ENCODE measurements at regions not wholly inside any gene's neighbourhood (a gene's known extent, or its start where the extent isn't known, plus 50 kb on each side); places are given as distances from the start of the nearest gene placed in this dataset.
"Not testable (repeated sequence)": the region's sequence is repeated elsewhere in the genome, so short reads cannot be mapped to it uniquely, and the experiment has no call there.

DNA sequence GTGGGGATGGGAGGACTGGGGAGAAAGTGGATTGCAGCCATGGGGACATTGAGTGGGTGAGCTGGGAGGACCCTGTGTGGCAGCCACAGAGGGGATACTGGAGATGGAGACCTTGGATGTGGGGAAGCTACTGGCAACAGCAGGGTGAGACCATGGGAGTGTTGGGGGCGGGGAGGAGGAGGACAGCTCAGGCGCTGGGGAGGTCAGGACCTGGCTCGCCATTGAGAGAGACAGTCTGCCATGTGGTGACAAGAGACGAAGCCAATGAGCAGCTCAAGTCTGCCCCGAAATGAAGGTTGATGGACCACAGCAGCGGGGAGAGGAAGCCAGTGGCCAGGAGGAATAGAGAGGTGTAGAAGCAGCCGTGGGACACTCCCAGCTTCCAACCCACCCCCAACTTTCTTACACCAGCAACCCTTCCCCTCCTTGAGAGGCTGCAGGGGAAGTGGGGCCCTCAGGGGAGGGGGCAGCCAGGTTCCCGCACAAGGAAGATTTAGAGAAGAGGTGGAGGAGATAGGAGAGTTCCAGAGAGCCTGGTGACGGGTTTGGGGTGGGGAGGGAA is 118.1 kb downstream of the ASB7 start:
- no peak for DNase-seq (ENCODE audit: low read depth in 2 of 2)

DNA sequence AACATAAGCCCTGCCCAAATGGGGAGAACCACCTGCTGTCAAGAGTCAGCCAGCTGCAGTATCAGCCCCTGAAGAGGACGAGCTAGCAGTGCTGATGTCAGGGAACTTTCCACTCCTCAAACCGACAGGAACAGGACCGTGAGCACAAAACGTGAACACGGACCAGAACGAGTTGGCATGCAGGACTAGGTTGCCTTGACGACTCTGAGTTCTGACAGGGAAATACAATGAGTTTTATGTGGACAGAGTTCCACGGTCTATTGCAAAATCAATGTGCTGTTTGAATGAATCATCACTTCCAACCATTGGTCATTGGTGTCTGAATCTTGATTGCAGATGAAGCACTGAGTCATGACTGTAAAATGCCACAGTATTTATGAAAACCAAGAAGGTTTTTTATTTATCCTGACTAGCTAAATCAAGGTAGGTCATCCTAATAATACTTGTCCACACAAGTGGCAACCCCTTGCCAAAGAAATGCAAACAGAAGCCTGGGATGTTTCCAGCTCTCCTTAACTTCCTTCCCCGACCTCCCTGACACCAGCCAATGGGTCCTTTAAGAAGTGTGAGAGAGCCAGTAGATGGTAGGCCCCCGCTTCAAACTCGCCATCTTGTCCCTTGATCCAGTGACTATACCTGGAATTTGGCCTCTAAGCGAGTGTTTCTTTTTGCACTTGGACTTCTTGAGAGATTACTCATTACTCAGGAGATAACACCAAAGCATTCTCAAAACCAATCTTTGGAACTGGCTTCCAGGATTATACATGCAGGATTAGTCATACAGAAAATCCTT is 119.6 kb downstream of the ASB7 start:
- DNase-seq (ENCODE audit: low read depth in 2 of 2), result no peak

DNA sequence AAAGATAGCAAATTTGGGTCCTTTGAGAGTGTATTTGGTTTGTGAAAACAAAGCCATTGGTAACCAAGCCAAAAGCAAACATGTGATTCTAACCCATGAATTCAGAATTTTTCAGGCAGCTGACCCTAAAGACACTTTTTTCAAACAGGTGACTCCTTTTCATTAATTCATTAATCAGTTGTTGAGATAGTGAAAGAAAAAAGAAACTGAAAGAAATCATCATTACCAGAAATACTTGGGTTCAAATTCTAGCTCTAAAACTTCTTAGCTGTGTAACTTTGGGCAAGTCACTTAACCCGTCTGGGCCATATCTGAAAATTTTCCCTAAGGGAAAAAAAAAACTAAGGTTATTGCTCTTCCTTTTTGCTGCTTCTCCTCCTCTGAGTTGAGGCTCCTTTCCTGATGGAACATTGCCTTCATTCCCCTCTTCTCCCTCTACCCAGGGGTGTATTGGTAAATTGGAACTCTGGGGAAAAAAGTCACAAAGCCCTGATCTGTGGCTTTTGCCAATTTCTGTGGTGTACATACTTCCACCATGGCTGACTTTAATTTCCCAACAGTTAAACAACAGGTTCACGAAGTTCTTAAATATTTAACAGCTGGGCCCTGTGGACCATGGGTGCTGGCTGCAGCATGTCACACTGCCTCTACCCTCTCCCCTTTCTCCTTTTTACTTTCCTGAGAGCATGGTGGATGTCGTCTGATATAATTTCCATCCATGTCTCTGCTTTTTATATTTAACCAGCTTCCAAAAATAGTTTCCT is 120.3 kb downstream of the ASB7 start:
- no peak for DNase-seq (ENCODE audit: low read depth in 2 of 2)

DNA sequence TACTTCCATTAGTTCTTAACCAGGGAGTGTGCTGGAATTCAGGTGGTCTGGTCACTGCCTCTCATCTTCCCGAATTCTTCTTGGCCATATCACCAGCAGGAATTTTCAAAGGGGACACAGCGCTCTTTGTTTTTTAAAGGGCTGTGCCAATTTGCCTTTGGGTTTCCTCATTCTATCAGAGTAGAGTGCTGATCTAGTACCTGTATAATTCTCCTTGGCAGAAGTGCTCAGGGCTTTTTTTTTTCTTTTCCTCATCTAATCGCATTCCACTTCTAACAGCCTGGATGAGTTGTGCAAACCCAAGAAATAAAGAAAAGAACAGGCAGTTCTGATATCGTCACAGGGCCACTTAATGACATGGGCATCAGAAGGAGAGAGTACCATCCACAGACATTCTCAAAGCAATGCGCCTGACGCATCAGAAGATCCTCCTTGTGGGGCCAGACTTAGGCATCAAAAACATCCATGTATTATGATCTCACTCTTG is 121.0 kb downstream of the ASB7 start:
- DNase-seq (ENCODE audit: low read depth in 2 of 2), result no peak

DNA sequence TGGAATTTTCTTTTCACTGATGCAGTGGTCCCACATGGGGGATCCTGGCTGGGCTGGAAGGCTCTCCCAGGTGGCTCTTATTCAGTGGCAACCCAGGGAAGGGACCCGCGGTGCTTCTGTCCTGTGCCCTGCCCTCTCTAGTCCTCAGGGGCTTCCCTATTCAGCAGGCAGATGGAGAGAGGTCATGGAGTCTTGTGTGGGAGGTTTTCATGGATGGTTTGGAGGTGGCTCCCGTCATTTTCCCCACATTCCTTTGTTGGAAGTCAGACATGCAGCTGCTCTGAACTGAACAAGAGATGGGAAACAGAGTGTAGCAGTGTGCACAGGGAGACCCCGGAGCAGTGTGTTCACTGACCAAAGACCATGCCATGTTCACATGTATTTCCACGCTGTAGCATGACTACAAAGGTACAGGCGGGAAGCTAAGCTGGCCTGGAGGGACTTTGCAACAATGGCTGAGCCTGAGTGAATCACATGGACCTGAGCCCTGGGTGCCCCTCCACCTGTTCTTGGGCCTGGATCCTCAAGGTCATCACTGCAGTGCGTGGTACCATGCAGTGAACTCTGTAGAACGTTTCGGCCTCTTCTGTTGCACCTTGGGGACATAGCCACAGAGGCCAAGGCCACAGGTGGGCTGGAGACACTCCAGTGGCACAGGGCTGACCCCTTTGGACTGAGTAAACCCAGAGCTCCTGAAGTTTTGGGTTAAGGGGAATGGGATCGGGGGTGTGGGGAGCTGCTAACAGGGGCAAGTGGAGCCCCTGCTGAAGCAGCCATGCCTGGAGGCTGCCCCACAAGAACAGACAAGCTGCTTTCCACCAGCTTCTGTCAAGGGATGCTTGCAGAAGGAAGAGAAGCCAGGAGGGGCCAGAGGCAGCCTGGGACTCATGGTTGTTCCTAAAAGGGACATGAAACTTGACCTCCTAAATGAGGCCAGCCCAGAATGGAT is 123.0 kb downstream of the ASB7 start:
- DNase-seq (ENCODE audit: low read depth in 2 of 2), result no peak

DNA sequence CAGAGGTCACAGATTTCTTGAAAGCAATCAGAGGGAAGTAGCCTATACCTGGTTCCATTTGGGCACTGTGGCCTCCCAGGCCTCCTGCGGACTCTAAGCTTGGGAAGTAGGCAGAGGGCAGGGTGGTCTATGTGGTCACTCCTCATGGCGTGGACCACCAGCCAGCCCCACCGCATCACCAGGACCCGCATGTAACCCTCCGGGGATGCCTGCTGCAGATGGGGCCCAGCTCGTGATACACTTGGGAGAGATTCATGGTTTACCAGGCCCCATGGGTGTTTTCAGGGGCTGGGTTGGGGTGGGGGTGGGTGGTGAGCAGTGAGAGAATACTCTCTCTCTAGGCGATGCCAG is 123.7 kb downstream of the ASB7 start:
- no peak for DNase-seq (ENCODE audit: low read depth in 2 of 2)

DNA sequence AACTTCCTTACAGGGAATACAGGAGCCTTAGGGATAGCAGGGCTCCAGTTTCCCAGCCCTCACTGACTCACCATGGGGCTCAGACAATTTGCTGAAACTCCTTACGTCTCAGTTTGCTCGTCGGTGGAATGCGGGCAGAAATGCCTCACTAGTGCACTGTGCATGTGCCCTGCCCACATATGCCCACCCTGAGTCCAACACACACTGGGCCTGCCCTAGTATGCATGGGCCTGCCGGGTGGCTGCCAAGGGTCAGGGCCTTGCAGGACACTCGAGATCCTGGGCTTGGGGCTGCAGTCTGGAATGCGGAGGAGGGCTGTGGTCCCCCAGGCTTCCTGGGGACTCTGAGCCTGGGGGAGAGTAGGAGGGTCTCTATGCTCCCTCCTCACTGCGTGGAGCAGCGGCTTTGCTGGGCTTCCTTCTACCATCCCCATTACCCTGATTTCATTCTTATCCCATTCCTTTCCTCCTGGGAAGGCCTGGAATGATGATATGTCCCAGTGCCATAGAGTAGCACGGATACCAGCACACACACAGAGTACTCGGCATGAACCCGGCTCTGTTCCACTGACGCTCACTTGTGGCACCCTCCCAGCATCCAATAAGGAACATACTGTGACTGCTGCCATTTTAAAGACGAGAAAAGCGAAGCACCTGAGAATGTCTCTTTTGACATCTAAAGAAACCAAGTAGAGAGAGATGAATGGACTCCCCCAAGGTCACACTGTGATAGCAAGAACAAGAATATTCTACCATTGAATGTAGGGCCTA is 124.2 kb downstream of the ASB7 start:
- no peak for DNase-seq (ENCODE audit: low read depth in 2 of 2)

DNA sequence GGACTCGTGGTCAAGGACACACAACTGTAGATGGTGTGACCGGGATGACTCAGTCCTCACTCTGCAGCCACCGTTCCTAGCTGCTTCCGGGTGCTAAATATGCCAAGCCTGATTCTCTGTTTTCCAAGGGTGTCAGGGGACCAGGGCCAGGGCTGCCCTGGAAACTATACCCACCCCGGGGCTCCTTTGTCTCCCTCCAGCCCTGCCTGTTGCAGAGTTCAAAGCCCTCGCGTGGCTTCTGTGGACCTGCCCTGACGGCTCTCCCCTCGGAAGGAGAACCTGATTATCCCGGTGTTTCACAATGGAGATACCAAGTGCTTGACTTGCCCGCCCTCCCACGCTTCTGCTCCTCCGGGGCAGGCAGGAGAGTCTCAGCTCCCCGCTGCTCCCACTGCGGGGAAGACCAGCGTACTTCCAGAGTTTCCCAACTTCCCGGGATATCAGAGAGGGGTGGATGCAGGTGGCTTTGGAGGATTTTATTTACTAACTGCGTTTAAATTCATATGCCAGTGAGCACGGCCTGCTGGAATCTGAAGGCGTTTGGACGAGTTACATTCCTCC is 125.0 kb downstream of the ASB7 start:
- no peak for DNase-seq (ENCODE audit: low read depth in 2 of 2)

DNA sequence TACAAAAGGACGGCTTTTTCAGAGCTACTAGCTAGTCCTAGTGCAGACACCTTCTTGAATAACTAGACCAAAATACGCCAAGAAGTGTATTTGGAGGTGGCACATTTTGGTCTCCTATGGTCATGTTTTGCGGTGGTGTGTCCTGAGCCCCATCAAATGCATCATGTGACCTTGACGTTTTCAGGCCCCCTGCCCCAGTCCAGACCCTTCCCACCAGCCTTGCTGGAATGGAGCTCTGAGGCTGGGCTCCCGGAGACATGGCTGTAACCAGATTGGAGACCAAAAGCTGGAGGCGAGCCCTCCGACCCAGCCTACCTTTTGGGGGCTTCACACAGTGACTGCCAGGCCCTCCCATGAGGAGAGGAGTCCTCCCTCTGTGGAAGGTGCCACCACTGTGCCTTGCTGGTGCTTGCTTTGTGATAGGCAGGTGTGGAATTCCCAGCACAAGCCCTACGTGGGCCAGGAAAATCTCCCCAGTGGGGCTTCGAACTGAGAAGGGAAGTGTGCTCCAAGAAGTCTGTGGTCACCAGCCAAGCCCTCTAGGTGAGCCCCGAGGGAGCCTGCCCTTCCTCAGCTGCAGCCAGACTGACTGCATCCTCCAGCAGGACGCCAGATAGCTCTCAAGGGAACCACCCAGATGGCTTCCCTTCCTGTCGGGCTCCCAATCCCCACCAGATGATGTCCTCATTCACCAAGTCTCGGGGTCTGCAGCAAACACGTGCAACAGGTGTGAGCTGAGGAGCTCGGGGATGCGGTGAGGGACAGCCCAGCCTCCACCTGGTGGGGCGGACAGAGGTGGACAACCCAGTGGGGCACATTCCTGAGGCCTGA is 126.2 kb downstream of the ASB7 start:
- no peak for DNase-seq (ENCODE audit: low read depth in 2 of 2)

DNA sequence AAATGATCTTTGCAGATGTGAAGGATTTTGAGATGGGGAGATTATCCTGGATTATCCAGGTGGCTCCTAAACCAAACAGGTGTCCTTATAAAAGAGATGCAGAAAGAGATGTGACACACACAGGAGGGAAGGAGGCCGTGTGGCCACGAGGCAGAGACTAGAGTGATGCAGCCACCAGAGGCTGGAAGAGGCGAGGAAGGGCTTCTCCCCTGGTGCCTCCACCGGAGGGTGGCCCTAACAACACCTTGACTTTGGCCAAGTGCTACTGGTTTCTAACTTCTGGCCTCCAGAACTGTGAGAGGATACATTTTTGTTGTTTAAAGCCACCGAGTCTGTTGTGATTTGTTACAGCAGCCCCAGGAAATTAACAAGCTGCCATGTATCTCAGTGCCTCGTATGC is 127.1 kb downstream of the ASB7 start:
- no peak for DNase-seq (ENCODE audit: low read depth in 2 of 2)

DNA sequence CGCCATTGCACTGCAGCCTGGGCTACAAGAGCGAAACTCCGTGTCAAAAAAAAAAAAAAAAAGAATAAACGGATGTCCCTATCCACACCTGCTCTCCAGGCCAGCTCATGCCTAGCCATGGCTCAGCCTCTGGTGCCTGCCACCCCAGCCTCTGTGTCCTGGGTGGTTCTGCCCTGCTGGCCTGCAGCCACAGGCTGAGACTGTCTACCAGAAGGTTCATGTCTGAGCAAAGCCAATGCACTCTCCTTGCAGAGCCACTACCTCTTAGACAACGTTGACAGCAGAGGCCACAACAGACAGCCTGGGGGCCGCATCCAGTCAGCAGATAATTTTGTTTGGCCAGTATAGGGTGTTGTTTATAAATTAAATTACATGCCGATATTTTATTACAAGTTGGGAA is 127.7 kb downstream of the ASB7 start:
- no peak for DNase-seq (ENCODE audit: low read depth in 2 of 2)

DNA sequence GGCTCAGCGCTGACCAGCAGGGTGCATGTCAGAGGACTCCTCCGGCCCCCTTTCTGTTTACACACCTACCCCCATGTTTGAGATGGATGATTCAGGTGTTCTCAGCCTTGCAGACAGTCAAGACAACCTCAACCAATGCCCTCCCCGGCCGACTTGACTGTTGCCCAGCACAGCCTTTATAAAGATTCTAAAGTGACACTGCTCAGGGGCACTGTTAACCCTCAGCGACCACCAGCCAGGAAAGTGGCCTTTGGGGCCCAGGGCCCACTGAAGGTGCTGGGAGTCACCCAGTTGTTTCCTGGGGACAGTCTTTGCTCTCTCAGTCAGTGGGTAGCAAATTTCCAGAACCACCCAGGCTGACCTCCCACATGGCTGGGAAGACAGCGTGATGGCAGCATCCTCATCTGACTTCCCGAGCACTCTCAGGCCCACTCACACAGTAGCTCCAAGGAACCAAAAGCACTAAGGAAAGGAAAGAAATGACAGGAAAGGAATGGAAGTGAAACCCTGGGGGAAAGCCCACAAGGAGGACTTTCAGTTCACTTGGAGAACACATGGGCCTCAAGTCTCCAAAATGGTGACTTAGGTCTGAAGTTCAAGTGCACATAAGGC is 128.4 kb downstream of the ASB7 start:
- no peak for DNase-seq (ENCODE audit: low read depth in 2 of 2)

DNA sequence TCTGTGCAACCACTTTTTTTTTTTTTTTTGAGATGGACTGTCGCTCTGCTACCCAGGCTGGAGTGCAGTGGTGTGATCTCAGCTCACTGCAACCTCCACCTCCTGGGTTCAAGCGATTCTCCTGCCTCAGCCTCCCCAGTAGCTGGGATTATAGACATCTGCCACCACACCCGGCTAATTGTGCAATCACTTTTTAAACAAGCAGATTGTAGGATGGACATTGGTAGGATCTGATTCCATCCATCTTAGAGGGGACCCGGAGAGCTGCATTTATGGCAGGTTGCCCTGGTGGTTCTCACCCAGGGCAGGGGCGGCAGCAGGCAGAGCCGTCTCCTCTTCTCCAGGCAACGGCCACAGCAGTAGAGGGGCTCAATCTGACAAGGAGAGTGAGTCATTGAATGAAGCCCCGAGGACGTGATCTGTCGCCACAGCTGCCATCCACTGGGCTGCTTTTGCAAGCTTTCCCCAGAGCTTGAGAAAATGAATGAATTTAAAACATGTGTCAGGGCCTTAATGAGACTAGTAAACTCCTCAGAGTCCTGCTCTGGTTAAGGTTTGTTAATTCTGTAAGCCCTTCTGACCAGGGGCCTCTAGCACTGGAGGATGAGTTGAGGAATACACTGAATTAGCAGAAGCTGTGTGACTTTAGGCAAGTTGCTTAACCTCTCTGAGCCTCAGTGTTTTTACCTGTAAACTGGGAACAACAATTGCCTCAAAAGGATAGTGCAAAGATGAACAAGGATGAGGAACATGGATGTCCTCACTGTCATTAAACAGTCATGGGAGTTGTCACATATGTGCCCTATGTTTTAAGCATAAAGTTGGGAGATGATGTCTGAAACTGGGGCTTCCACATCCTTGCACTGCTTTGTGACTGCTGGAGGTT is 129.1 kb downstream of the ASB7 start:
- DNase-seq (ENCODE audit: low read depth in 2 of 2), result no peak

DNA sequence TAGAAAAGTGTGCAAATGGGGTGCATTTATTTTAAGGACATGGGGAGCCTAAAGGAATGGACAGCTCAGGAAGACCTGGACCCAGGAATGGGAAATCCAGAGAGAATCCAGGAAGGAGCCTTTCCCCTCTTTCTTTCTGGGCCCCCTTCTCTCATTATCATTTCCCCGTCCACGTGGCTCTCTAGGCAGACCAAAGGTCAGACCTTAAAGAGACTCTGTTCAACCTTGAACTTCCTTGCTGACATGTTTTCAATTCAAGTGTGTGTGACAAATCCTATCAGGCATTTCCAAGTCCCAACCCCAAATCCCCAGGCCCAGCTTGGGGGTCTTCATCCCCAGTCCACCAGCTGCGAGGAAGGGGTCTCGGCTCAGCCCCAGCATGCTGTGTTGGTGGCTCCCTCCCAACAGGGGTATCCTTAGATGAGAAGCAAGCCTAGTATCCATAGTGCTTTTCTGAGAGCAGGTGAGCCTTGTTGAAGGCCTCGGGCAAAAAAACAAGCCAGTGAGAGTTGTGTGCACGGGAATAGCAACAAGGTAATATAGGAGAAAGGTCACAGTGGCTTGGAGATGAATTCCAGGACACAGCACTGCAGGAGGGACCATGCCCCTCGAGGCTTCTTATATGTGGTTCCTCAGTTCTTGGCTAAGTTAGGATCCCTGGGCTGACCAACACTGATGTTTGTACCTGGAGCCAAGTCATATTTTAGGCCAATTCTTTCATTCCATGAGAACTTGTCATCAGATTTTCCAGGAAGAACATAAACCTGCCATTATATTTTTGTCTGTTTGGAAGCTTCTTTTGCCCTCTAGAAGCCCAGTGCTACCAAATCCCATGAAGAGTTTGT is 130.0 kb downstream of the ASB7 start:
- no peak for DNase-seq (ENCODE audit: low read depth in 2 of 2)

DNA sequence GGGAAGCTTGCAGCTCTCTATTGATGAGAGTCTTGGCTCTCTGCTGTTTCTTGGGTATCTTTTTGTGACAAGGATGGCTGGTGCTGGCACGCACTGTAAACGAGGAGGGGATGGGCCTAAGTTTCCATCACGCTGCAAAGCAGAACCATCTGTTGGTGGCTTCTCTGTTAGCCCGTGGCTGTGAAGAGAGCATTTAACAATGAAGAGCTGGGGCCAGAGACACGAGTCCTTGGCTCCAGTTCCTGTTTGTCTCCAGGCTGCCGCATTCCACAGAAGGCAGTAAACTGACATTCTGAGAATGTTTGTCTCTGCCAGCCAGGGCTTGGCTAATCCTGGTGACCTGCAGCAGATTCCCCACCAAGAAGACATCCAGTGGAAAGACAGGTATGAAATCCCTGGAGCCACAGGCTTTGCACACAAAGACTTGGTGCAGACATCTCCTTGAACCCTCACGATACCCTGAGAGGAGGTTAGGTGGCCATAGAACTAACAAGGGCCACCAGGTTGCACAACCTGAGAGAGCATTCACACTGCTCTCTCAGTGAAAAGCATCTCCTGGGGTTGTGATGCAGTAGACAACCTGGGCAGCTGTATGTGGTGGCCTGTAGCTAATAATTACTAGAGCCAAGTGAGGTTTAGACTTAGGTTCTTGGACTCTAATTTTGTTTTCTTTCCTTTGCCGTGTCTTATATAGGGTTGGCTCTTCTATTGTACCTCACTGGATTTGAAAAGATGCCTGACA is 130.9 kb downstream of the ASB7 start:
- DNase-seq (ENCODE audit: low read depth in 2 of 2), result no peak

DNA sequence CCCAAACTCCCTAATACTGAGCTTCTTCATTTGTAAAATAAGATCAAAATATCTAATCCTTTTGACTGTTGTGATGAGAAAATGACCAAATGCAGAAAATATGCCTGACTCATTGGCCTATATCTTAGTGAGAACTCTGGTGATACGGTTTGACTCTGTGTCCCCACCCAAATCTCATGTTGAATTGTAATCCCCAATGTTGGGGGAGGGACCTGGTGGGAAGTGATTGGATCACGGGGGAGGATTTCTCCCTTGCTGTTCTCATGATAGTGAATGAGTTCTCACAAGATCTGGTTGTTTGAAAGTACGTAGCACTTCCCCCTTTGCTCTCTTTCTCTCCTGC is 131.4 kb downstream of the ASB7 start:
- not testable (repeated sequence) for DNase-seq (ENCODE audit: low read depth in 2 of 2)

DNA sequence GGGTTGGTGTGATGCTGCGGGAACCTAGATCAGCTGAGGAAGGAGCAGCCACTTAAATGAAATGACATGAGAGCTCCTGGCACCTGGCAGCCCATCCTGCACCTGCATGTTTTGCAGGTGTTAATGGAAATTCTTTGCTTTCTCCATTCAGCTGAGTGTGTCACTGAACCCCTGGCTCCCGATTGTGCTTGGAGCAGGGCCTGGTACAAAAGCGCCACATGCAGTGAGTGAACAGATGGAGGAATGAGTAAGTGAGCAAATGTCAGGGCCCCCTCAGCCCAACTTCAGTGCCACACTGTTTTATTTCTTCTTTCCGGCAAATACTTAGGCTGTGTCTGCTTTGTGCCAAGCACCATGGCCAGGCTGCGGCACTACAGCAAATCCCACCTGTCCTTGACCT is 132.2 kb downstream of the ASB7 start:
- no peak for DNase-seq (ENCODE audit: low read depth in 2 of 2)

Data from stimulated activated CD4-positive, alpha-beta T cell treated with anti-CD3 and anti-CD28 coated beads, Interleukin-15, amount 100 ng/mL, for 48 hours (primary cell).